GM23338 (cell line): ENCODE measurements at regions not wholly inside any gene's neighbourhood (a gene's known extent, or its start where the extent isn't known, plus 50 kb on each side); places are given as distances from the start of the nearest gene placed in this dataset.

Experiments
- ATAC-seq: fragments of 200-7000 bp; cut with Tn5 transposase; 3 replicates; pipeline ENCODE4 v1.9.1; 2020
- DNase-seq: peaks from one replicate; pipeline ENCODE4 v3.0.0-alpha.2; 2015; ENCODE audit warnings: low spot score
- H2AFZ ChIP-seq: fragments of 200-600 bp; sonication (generic); 2 replicates; pipeline ENCODE4 v1.8.0; 2016; ENCODE audit warnings: antibody characterized with exemption, mild to moderate bottlenecking, moderate library complexity
- H3F3A ChIP-seq: fragments of 200-600 bp; sonication (generic); replicated peaks from 2 replicates; pipeline ENCODE4 v1.8.0; 2017; ENCODE audit warnings: antibody characterized with exemption, mixed run types, low read depth
- H3K27ac ChIP-seq: fragments of 200-600 bp; sonication (generic); 2 replicates; pipeline ENCODE4 v1.6.1; 2016; ENCODE audit warnings: low read depth
- H3K27me3 ChIP-seq: fragments of 200-600 bp; sonication (generic); 2 replicates; pipeline ENCODE4 v1.8.0; 2016; ENCODE audit warnings: mild to moderate bottlenecking, mixed run types, moderate library complexity; ENCODE audit not compliant: insufficient read depth
- H3K36me3 ChIP-seq: fragments of 200-600 bp; sonication (generic); 2 replicates; pipeline ENCODE4 v1.8.0; 2016; ENCODE audit warnings: mild to moderate bottlenecking; ENCODE audit not compliant: insufficient read depth
- H3K4me1 ChIP-seq: fragments of 200-600 bp; sonication (generic); 2 replicates; pipeline ENCODE4 v1.8.0; 2016; ENCODE audit warnings: mild to moderate bottlenecking, moderate library complexity; ENCODE audit not compliant: insufficient read depth
- H3K4me2 ChIP-seq: fragments of 200-600 bp; sonication (generic); 2 replicates; pipeline ENCODE4 v1.7.1; 2017; ENCODE audit warnings: mixed run types
- H3K4me3 ChIP-seq: fragments of 200-600 bp; sonication (generic); 2 replicates; pipeline ENCODE4 v1.6.1; 2016; ENCODE audit warnings: mixed run types
- H3K79me2 ChIP-seq: fragments of 200-600 bp; sonication (generic); replicated peaks from 2 replicates; pipeline ENCODE4 v1.8.0; 2017; ENCODE audit warnings: mild to moderate bottlenecking; ENCODE audit not compliant: insufficient read depth
- H3K9me2 ChIP-seq: fragments of 200-600 bp; sonication (generic); 2 replicates; pipeline ENCODE4 v1.8.0; 2017; ENCODE audit not compliant: insufficient read depth
- H4K20me1 ChIP-seq: fragments of 200-600 bp; sonication (generic); replicated peaks from 2 replicates; pipeline ENCODE4 v1.8.0; 2017; ENCODE audit warnings: mild to moderate bottlenecking; ENCODE audit not compliant: insufficient read depth
- H3K27ac Mint-ChIP-seq: 2 replicates; pipeline ENCODE4 v1.8.0; 2020; ENCODE audit warnings: inconsistent platforms, mild to moderate bottlenecking, moderate library complexity, mixed read lengths
- H3K27me3 Mint-ChIP-seq: 3 replicates; pipeline ENCODE4 v1.8.0; 2022; ENCODE audit warnings: low read depth, mild to moderate bottlenecking, moderate library complexity, mixed read lengths, inconsistent platforms; ENCODE audit not compliant: insufficient read depth, poor library complexity
- H3K36me3 Mint-ChIP-seq: 3 replicates; pipeline ENCODE4 v1.8.0; 2021; ENCODE audit warnings: low read depth, mild to moderate bottlenecking, inconsistent platforms, moderate library complexity, mixed read lengths
- H3K4me1 Mint-ChIP-seq: 3 replicates; pipeline ENCODE4 v1.8.0; 2020; ENCODE audit warnings: mild to moderate bottlenecking, inconsistent platforms, mixed read lengths
- H3K4me3 Mint-ChIP-seq: 3 replicates; pipeline ENCODE4 v1.8.0; 2021; ENCODE audit warnings: moderate library complexity, mild to moderate bottlenecking, inconsistent platforms, mixed read lengths
- H3K9me3 Mint-ChIP-seq: 3 replicates; pipeline ENCODE4 v1.8.0; 2020; ENCODE audit warnings: moderate library complexity, mild to moderate bottlenecking, inconsistent platforms, mixed read lengths
- CTCF ChIP-seq, 2 experiments: fragments of 200-600 bp in 1 of 2; sonication (generic) in 1 of 2; conservative IDR thresholded peaks; 2 replicates each; pipeline versions ENCODE4 v1.5.1 to v1.6.1; 2016 to 2017; ENCODE audit warnings: antibody characterized with exemption in 2 of 2, low read depth in 2 of 2, mild to moderate bottlenecking in 2 of 2, moderate library complexity in 1 of 2
- ETS1 ChIP-seq: IDR thresholded peaks from 2 replicates; pipeline ENCODE4 v1.6.1; 2016; ENCODE audit warnings: antibody characterized with exemption
- EZH2 ChIP-seq: fragments of 200-600 bp; sonication (generic); IDR thresholded peaks from one replicate; pipeline ENCODE4 v1.8.0; 2017; ENCODE audit warnings: antibody characterized with exemption, mild to moderate bottlenecking, low read depth; ENCODE audit not compliant: unreplicated experiment
- EZH2phosphoT487 ChIP-seq: fragments of 200-600 bp; sonication (generic); IDR thresholded peaks from one replicate; pipeline ENCODE4 v1.8.1; 2018; ENCODE audit warnings: antibody characterized with exemption; ENCODE audit not compliant: unreplicated experiment
- JUNB ChIP-seq: IDR thresholded peaks from one replicate; pipeline ENCODE4 v1.6.1; 2016; ENCODE audit warnings: antibody characterized with exemption; ENCODE audit not compliant: unreplicated experiment
- NANOG ChIP-seq: IDR thresholded peaks from 2 replicates; pipeline ENCODE4 v1.6.1; 2016; ENCODE audit warnings: antibody characterized with exemption, borderline replicate concordance
- POLR2AphosphoS5 ChIP-seq: IDR thresholded peaks from 2 replicates; pipeline ENCODE4 v1.6.1; 2016; ENCODE audit warnings: antibody characterized with exemption, low read depth
- REST ChIP-seq: IDR thresholded peaks from one replicate; pipeline ENCODE4 v1.6.1; 2018; ENCODE audit warnings: antibody characterized with exemption; ENCODE audit not compliant: unreplicated experiment
- STAT1 ChIP-seq: IDR thresholded peaks from one replicate; pipeline ENCODE4 v1.6.1; 2016; ENCODE audit warnings: antibody characterized with exemption; ENCODE audit not compliant: unreplicated experiment
- ZNF114 ChIP-seq: fragments of 250-450 bp; sonication (Bioruptor Pico); IDR thresholded peaks from 2 replicates; pipeline ENCODE4 v1.5.0; 2020; ENCODE audit warnings: mild to moderate bottlenecking, moderate library complexity
- ZNF462 ChIP-seq: fragments of 250-450 bp; sonication (Bioruptor Pico); IDR thresholded peaks from 2 replicates; pipeline ENCODE4 v1.5.0; 2020; ENCODE audit warnings: mild to moderate bottlenecking, moderate library complexity

- no peak for TF ChIP-seq CTCF (conservative IDR thresholded peaks at IDR 0.05; ENCODE audit: low read depth in 2 of 2)
Measured at GRCh38 chr14:29451941-29452340, 475.7 kb downstream of the PRKD1 start (continued).

- Histone ChIP-seq H4K20me1 (no peaks in the 10 kb centered on the region), H3K9me2 (no peaks in the 10 kb centered on the region), H3K4me1 (no peaks in the 10 kb centered on the region; the same call in 1 of the 2 replicates), H3K27me3 (peaks cover 11% of the 10 kb centered on the region; the same call in 1 of the 2 replicates), H3K79me2 (no peaks in the 10 kb centered on the region), H3K36me3 (no peaks in the 10 kb centered on the region), H3K27ac (no peak overlapping the region), H3F3A (no peaks in the 10 kb centered on the region), H2AFZ (no peak overlapping the region), H3K4me2 (no peak overlapping the region), H3K4me3 (no peak overlapping the region)
- ATAC-seq (no peak), DNase-seq (no peak)
- no peaks in the 10 kb centered on the region; the same call in 2 of the 3 replicates for H3K4me1 Mint-ChIP-seq
- H3K36me3 Mint-ChIP-seq = no peaks in the 10 kb centered on the region
- no peak overlapping the region for H3K4me3 Mint-ChIP-seq
- H3K27ac Mint-ChIP-seq = no peak overlapping the region
- H3K27me3 Mint-ChIP-seq = peaks cover 3% of the 10 kb centered on the region
- no peaks in the 10 kb centered on the region for H3K9me3 Mint-ChIP-seq
- no peak for TF ChIP-seq ZNF114 (CRISPR knock-in tag)
- TF ChIP-seq EZH2 = no peak
- no peak for TF ChIP-seq JUNB
- TF ChIP-seq CTCF (conservative IDR thresholded peaks at IDR 0.05; ENCODE audit: low read depth in 2 of 2) = no peak
- no peak for TF ChIP-seq ETS1
- no peak for TF ChIP-seq EZH2phosphoT487
- TF ChIP-seq POLR2AphosphoS5 = no peak
- no peak for TF ChIP-seq NANOG
- TF ChIP-seq REST = no peak
- no peak for TF ChIP-seq STAT1
- no peak for TF ChIP-seq ZNF462
Measured at GRCh38 chr14:29453045-29453444, 474.6 kb downstream of the PRKD1 start.
